Uterus (tissue), 2 donors: ENCODE measurements at regions not wholly inside any gene's neighbourhood (a gene's known extent, or its start where the extent isn't known, plus 50 kb on each side); places are given as distances from the start of the nearest gene placed in this dataset.

Experiments
- POLR2A ChIP-seq, 2 donors: fragments of 450-650 bp; IDR thresholded peaks; one replicate each; pipeline ENCODE4 v1.6.1; 2016; ENCODE audit warnings: antibody characterized with exemption in 2 of 2, mild to moderate bottlenecking in 1 of 2, moderate library complexity in 1 of 2
- TF ChIP-seq, protein P1 (sequence below), 4 experiments: fragments of 200-600 bp in 2 of 4; fragments of 450-650 bp in 2 of 4; sonication (generic) in 2 of 4; IDR thresholded peaks; one replicate each; pipeline ENCODE4 v1.5.1; 2016 to 2019; ENCODE audit warnings: antibody characterized with exemption in 4 of 4, mild to moderate bottlenecking in 2 of 4, moderate library complexity in 1 of 4

DNA sequence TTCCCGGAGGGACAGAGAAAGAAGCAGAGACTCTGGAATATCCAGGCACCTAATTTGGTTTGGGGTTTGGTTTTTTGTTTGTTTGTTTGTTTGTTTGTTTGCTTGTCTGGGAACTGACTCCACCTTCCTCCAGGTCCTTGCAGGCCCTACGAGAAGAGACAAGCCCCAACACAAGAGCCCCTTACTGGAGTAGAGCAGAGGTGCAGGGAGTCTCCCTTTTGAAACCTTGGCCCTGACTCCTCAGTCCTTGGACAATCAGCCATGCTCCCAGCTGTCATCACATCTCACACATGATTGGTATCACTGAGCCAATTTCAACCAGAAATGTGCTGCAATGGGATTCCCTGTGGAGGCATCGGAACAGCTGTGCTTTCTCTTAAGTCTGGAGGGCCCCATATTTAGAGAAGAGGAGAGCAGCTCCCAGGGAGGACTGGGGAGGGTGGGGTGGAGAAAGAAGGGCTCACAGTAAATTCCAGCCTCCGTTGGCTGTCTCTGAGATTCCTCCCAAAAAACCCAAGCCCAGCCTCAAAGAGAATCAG, 279.9 kb upstream of the NCKAP5 start:
- TF ChIP-seq, protein P1, sequence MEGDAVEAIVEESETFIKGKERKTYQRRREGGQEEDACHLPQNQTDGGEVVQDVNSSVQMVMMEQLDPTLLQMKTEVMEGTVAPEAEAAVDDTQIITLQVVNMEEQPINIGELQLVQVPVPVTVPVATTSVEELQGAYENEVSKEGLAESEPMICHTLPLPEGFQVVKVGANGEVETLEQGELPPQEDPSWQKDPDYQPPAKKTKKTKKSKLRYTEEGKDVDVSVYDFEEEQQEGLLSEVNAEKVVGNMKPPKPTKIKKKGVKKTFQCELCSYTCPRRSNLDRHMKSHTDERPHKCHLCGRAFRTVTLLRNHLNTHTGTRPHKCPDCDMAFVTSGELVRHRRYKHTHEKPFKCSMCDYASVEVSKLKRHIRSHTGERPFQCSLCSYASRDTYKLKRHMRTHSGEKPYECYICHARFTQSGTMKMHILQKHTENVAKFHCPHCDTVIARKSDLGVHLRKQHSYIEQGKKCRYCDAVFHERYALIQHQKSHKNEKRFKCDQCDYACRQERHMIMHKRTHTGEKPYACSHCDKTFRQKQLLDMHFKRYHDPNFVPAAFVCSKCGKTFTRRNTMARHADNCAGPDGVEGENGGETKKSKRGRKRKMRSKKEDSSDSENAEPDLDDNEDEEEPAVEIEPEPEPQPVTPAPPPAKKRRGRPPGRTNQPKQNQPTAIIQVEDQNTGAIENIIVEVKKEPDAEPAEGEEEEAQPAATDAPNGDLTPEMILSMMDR (IDR thresholded peaks at IDR 0.05), result no peak
- no peak for TF ChIP-seq POLR2A (IDR thresholded peaks at IDR 0.05)
